CD4-positive, alpha-beta T cell (primary cell): ENCODE measurements at regions not wholly inside any gene's neighbourhood (a gene's known extent, or its start where the extent isn't known, plus 50 kb on each side); places are given as distances from the start of the nearest gene placed in this dataset.

ENCODE experiments used
- ATAC-seq: fragments of 200-7000 bp; cut with Tn5 transposase; one replicate; pipeline ENCODE4 v1.10.0; 2022; ENCODE audit warnings: mild to moderate bottlenecking; ENCODE audit not compliant: poor library complexity
- CTCF ChIA-PET: fragments of 350-600 bp; sonication (Branson Sonifier 250); formaldehyde crosslinking; loops from one replicate; lab custom pipeline; 2021; ENCODE audit warnings: antibody characterized with exemption, inconsistent platforms; lab: Charles Lee
- POLR2A ChIA-PET: fragments of 350-600 bp; sonication (Branson Sonifier 250); formaldehyde crosslinking; loops from one replicate; lab custom pipeline; 2021; ENCODE audit warnings: antibody characterized with exemption, inconsistent platforms; lab: Charles Lee
- DNase-seq, 14 experiments: peaks; one replicate each; pipeline ENCODE4 v3.0.0-alpha.2; 2013 to 2020; ENCODE audit warnings: mixed read lengths in 2 of 14
- H3K27ac ChIP-seq, 2 donors: one replicate each; pipeline versions ENCODE4 v1.5.1 to v1.7.0; 2013; ENCODE audit warnings: low read length in 2 of 2, low read depth in 1 of 2, mild to moderate bottlenecking in 1 of 2
- H3K27me3 ChIP-seq, 2 experiments: 1 replicate in 1 of 2; 2 replicates in 1 of 2; pipeline versions ENCODE4 v1.6.1 to v1.7.0; 2013; ENCODE audit warnings: low read length in 2 of 2, control low read depth in 1 of 2, mild to moderate bottlenecking in 1 of 2, moderate library complexity in 1 of 2; ENCODE audit not compliant: insufficient read depth in 2 of 2, control insufficient read depth in 1 of 2
- H3K36me3 ChIP-seq: one replicate; pipeline ENCODE4 v1.6.1; 2013; ENCODE audit warnings: low read length, control low read depth; ENCODE audit not compliant: insufficient read depth
- H3K4me1 ChIP-seq: one replicate; pipeline ENCODE4 v1.6.1; 2013; ENCODE audit warnings: low read length, control low read depth; ENCODE audit not compliant: insufficient read depth
- H3K4me3 ChIP-seq: one replicate; pipeline ENCODE4 v1.5.1; 2013; ENCODE audit warnings: mild to moderate bottlenecking, low read length, moderate library complexity
- H3K9me3 ChIP-seq, 2 experiments: 1 replicate in 1 of 2; 2 replicates in 1 of 2; pipeline versions ENCODE4 v1.6.1 to v1.7.0; 2013; ENCODE audit warnings: low read length in 2 of 2, mild to moderate bottlenecking in 2 of 2, control low read depth in 1 of 2, moderate library complexity in 1 of 2; ENCODE audit not compliant: control insufficient read depth in 1 of 2, insufficient read depth in 1 of 2
- H3K27ac Mint-ChIP-seq: one replicate; pipeline ENCODE4 v1.8.0; 2020; ENCODE audit warnings: mixed read lengths
- H3K27me3 Mint-ChIP-seq: one replicate; pipeline ENCODE4 v1.8.0; 2021; ENCODE audit warnings: mixed read lengths
- H3K36me3 Mint-ChIP-seq: one replicate; pipeline ENCODE4 v1.8.0; 2021; ENCODE audit warnings: low read depth, mixed read lengths
- H3K4me1 Mint-ChIP-seq: one replicate; pipeline ENCODE4 v1.8.0; 2021; ENCODE audit warnings: low read depth, mixed read lengths
- H3K4me3 Mint-ChIP-seq: one replicate; pipeline ENCODE4 v1.8.0; 2020; ENCODE audit warnings: mild to moderate bottlenecking, mixed read lengths
- H3K9me3 Mint-ChIP-seq: one replicate; pipeline ENCODE4 v1.8.0; 2020; ENCODE audit warnings: mixed read lengths
- CTCF ChIP-seq: fragments of 200-600 bp; IDR thresholded peaks from one replicate; pipeline ENCODE4 v1.8.0; 2022; ENCODE audit warnings: antibody characterized with exemption, mild to moderate bottlenecking
- intact Hi-C, 2 experiments: fragments of 100-400 bp; cut with DNase I in 1 of 2; cut with micrococcal nuclease in 1 of 2; formaldehyde crosslinking; loops; one replicate each; pipeline versions ENCODE4 v1.15.1 to v1.9.0; 2023 to 2025; cut with DNase I, micrococcal nuclease

DNA sequence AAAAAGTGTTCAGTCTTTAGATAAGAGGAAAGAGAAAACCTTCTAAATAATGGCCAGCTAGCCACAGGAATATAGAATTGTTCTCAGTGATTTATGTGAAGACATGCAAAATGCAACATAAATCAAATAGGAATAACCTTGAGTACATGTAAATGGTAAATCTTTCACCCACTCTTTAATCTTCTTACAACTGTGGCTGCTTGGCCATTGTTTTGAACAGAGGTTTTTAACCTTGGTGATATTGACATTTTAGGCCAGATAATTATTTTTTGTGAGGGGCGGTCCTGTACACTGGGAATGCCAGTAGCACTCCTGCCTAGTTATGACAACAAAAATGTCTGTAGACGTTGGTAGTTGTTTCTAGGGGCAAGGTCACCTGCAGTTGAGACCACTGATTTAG, 479.9 kb upstream of the NOVA1 start:
- no peaks in the 10 kb centered on the region for H3K9me3 ChIP-seq
- no peaks in the 10 kb centered on the region for H3K4me1 ChIP-seq
- TF ChIP-seq CTCF: no peak
- H3K4me3 Mint-ChIP-seq: no peak overlapping the region
- no peak overlapping the region for H3K4me3 ChIP-seq
- no peaks in the 10 kb centered on the region for H3K4me1 Mint-ChIP-seq
- ATAC-seq (no peak), DNase-seq (no peak)
- CTCF ChIA-PET: no interaction called here
- no peaks in the 10 kb centered on the region for H3K36me3 Mint-ChIP-seq
- H3K27me3 Mint-ChIP-seq: no peaks in the 10 kb centered on the region
- POLR2A ChIA-PET: no interaction called here
- peaks cover 2% of the 10 kb centered on the region for H3K9me3 Mint-ChIP-seq
- no peak overlapping the region for H3K27ac ChIP-seq
- intact Hi-C loops: no loop called here
- no peak overlapping the region for H3K27ac Mint-ChIP-seq
- H3K36me3 ChIP-seq: no peaks in the 10 kb centered on the region
- no peaks in the 10 kb centered on the region for H3K27me3 ChIP-seq

DNA sequence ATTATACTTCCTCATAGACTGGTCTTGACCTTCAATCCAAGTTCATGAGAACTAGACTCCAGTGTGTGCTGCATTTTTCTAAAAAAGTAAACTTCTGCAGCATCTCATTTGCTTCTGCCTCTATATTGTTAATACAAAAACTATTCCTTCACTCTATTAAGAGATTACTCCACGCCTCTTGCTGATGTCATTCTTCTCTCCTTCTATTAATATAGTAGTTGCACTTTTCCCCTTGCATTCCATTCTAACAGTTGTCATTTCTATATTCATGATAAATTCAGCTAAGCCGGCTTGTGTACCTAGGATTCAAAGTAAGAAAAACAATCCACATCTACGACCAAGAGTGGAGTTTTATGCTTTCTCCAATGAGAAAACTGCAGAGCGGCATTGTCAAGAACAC, 480.4 kb upstream of the NOVA1 start:
- Mint-ChIP-seq H3K9me3 (peaks cover 5% of the 10 kb centered on the region), H3K4me3 (no peak overlapping the region), H3K27me3 (no peaks in the 10 kb centered on the region), H3K4me1 (no peaks in the 10 kb centered on the region), H3K27ac (no peak overlapping the region), H3K36me3 (no peaks in the 10 kb centered on the region)
- no peak for TF ChIP-seq CTCF
- H3K27ac ChIP-seq: no peak overlapping the region
- H3K27me3 ChIP-seq: no peaks in the 10 kb centered on the region
- no peak for ATAC-seq
- ChIA-PET POLR2A (no interaction called here), CTCF (no interaction called here)
- no peak overlapping the region for H3K4me3 ChIP-seq
- no peaks in the 10 kb centered on the region for H3K9me3 ChIP-seq
- no peak for DNase-seq
- H3K4me1 ChIP-seq: no peaks in the 10 kb centered on the region
- intact Hi-C loops: no loop called here
- no peaks in the 10 kb centered on the region for H3K36me3 ChIP-seq

DNA sequence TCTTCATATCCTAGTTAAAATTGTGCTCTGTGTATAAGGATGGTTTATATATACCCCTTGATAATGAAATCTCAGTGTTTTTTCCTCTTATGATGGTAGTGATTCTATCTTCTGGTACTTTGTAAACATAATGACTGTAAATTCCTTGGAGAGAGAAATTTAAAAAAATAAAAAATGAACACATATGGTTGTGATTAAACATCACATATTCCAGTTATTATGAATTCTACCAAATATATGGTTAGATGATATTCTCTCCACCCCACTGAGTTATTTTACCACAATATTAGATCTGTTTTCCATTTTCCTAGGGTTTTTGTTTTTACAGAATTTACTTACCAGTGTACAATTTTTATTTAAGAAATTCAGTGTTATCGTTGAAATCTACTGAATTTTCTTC, 481.9 kb upstream of the NOVA1 start:
- ATAC-seq (no peak), DNase-seq (no peak)
- Histone ChIP-seq H3K27me3 (no peaks in the 10 kb centered on the region), H3K9me3 (no peaks in the 10 kb centered on the region), H3K4me3 (no peak overlapping the region), H3K27ac (no peak overlapping the region), H3K36me3 (no peaks in the 10 kb centered on the region), H3K4me1 (no peaks in the 10 kb centered on the region)
- Mint-ChIP-seq H3K9me3 (peaks cover 3% of the 10 kb centered on the region), H3K27me3 (no peaks in the 10 kb centered on the region), H3K36me3 (no peaks in the 10 kb centered on the region), H3K4me1 (no peaks in the 10 kb centered on the region), H3K4me3 (no peak overlapping the region), H3K27ac (no peak overlapping the region)
- POLR2A ChIA-PET: no interaction called here
- CTCF ChIA-PET: no interaction called here
- intact Hi-C loops: no loop called here
- no peak for TF ChIP-seq CTCF
